ENCODE measurements at regions not wholly inside any gene's neighbourhood (a gene's known extent, or its start where the extent isn't known, plus 50 kb on each side); places are given as distances from the start of the nearest gene placed in this dataset.
"Not testable (repeated sequence)": the region's sequence is repeated elsewhere in the genome, so short reads cannot be mapped to it uniquely, and the experiment has no call there.

DNA sequence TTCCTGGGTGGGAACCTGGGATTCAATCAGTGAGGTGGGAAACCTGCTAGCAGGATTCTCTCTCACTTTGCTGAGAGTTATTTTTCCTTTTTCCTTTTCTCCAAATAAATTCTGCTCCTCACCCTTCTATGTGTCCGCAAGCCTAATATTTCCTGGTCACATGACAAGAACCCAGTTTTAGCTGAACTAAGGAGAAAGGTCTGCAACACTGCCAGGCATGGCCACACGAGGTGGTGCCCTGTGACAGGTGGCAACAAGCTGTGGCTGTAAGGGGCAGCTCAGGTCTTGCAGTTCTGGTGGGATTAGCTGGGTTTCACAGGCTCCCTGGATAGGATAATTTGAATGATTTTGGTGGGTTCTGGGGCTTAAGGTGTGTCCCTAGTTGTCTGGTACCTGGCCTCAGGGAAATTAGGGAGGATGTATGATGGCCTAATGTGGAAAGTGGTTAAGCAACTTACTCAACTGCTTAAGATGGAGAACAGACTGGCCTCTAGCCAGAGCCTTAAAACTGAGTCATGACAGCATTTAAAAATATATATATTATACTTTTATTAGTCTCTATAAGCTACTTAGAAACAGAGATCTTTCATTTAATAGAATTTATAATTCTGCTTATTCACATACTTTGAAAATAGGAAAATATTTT is 215.0 kb downstream of the IL15 start:
- no peak for DNase-seq (ENCODE audit: low spot score)

DNA sequence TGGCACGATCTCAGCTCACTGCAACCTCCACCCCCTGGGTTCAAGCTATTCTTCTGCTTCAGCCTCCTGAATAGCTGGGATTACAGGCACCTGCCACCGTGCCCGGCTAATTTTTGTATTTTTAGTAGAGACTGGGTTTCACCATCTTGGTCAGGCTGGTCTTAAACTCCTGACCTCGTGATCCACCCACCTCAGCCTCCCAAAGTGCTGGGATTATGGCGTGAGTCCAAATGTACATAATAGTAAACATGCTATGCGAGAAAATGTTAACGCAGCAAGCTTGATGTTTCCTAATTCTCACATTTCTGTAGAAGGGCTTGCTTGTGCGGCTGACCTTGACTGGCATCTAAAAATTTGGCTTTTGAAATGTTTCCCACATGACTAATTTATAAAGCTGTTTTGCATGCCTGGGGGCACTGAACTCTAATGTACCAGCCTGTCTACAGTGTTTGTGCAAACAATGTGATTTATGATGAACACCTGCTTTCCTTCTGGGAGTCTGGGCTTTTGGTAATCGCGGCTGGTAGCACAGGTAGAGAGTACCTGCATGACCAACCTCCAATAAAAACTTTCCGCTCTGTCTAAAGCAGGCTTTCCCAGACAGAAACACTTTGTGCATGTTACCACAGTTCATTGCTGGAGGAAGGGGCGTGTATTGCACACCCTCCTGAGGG is 216.8 kb downstream of the IL15 start:
- DNase-seq (ENCODE audit: low spot score) = no peak

DNA sequence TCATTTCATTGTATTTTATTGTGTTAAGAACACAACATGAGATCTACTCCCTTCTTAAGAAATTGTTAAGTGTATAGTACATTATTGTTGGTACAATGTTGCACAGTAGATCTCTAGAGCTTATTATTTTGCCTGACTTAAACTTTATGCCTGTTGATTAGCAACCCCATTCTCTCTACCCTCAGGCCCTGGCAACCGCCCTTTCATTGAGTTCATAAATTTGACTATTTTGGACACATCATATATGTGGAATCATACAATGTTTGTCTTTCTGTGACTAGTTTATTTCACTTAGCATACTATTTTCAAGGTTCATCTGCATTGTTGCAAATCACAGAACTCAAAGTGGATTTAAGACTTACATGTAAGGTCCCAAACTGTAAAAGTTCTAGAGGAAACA is 222.1 kb downstream of the IL15 start:
- DNase-seq (ENCODE audit: low spot score) = no peak

GRCh38 chr4:141860974-141861373 is 224.6 kb downstream of the IL15 start:
- DNase-seq (ENCODE audit: low spot score) = no peak

DNA sequence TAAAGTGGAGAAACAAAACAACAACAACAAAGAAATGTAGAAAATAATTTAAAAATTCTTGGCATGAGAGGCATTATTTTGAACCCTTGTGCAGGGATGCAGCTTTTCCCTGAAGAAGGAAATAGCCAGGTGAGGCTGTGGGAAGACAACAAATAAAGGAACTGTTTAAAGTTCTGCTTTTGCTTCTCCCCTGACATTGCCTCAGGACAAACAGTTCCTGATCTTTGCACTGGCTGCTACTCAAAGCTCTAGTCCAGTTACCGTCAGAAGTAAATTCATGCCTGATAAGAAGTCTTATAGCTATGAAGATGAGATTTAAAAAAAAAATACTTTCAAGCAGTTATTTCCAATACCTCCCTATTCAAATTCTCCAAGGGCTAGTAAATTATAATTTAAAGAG is 233.8 kb downstream of the IL15 start:
- DNase-seq (ENCODE audit: low spot score) = no peak

GRCh38 chr4:141871086-141871770 is 234.8 kb downstream of the IL15 start:
- DNase-seq (ENCODE audit: low spot score) = no peak

- DNase-seq (ENCODE audit: low spot score) = not testable (repeated sequence)
Observed at GRCh38 chr4:141882650-141883049, 246.3 kb downstream of the IL15 start.

DNA sequence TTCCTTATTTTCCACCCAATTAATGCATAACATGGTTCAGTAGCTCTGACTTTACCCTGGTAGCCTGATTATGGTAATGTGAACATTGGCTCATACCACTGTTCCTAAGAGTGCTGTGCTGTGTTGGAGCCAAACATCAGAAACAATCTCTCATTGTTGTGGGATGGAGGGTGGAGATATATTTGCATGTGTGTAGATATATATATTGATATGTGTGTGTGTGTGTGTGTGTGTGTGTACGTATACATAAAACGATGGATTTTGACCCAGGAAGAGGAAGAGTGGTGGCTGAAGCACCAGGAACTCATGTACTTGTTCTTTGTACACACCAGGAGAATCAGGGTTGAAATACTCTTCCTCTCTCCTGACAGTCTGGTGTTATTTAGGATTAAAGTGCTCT is 247.7 kb downstream of the IL15 start:
- no peak for DNase-seq (ENCODE audit: low spot score)

DNA sequence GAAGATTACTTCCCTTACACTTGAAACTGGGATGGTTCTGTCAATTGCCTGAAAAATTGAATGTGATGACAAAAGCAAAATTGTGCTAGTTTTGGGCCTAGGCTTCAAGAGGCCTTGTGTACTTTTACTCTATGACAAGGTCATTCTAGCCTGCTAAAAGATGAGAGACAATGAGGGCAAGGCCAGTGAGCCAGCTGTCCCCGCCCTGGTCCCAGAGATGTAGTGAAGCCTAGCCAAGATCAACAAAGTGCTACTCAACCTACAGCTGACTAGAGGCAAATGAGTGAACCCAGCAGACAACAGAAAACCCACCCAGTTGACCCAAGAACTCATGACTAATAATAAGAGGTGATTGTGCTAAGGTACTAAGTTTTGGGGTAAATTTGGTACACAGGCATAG is 248.7 kb downstream of the IL15 start:
- no peak for DNase-seq (ENCODE audit: low spot score)

GRCh38 chr4:141890279-141890678 is 253.9 kb downstream of the IL15 start:
- DNase-seq (ENCODE audit: low spot score) = peak; percentile 11

DNA sequence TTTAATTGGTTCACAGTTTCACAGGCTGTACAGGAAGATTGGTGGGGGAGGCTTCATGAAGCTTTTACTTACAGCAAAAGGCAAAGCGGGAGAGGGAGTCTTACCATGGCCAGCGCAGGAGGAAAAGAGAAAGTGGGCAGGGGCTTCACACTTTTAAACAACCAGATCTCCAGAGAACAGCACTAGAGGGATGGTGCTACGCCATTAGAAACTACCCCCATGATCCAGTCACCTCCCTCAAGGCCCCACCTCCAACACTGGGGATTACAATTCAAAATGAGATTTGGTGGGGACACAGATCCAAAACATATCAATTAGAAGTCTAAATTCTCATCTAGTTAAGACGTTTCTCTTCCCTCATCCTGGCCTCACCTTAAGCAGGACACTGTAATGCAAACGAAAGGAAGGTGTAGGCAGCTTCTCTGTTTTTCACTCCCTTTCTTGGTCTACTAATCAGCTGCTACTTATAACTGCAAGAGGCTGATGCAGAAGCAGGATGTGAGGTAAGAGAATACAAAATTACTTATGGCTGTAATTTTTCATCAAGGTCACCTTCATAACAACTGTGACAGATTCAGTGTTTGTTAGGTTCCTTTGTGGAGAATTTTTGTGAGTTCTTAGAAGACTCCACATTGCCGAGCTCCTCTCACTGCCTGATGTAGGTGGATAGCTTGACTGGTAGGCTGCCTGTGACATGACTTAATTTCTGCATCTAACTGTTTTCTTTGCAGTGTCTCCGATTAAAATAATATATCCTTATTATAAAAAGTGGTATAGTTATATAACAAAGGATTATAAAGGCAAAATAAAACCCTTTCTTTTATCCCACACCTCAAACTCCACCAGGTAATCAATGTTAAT is 255.1 kb downstream of the IL15 start:
- no peak for DNase-seq (ENCODE audit: low spot score)

- DNase-seq (ENCODE audit: low spot score) = no peak
Observed at GRCh38 chr4:141896687-141897086, 260.3 kb downstream of the IL15 start.

- DNase-seq (ENCODE audit: low spot score) = no peak
Observed at GRCh38 chr4:141898346-141898745, 262.0 kb downstream of the IL15 start.

DNA sequence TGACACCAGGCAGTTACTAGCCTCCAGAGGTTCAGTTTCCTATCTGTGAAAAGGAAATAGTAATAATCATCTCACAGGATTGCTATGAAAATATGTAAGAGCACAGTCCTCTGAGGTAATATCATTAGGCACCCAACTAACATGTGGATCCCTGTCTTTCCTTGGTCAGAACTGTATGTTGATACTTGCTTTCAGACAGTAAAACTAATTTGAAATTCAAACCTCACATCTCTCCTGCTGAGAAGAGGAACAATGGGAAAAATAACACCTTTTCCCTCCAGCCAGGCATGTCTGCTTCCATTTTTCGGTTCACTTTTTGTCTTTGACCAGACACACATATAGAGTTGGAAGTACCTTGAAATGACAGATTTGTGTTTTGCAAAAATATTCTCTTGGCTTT is 262.7 kb downstream of the IL15 start:
- DNase-seq (ENCODE audit: low spot score) = no peak

GRCh38 chr4:141899541-141899940 is 263.2 kb downstream of the IL15 start:
- peak; percentile 22 for DNase-seq (ENCODE audit: low spot score)

DNA sequence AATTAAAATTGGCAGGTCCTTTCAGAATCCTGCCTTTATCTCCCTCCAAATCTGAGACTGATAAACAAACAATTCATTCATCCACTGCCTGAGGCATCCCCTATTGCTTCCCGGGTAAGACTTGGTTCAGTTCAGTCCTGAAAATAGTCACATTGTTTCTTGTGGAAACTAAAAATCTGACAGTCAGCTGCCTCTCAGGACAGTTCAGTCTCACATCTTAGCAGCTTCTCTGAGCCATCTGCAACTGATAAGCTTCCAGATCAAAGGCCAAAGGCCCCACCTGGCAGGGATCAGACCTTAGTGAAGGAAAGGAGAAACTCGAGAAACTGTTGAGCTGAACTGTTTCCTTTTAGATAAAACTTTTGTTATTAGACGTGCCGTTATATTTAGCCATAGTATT is 264.5 kb downstream of the IL15 start:
- DNase-seq (ENCODE audit: low spot score) = no peak

GRCh38 chr4:141905751-141906150 is 269.4 kb downstream of the IL15 start:
- peak; percentile 82 for DNase-seq (ENCODE audit: low spot score)

DNA sequence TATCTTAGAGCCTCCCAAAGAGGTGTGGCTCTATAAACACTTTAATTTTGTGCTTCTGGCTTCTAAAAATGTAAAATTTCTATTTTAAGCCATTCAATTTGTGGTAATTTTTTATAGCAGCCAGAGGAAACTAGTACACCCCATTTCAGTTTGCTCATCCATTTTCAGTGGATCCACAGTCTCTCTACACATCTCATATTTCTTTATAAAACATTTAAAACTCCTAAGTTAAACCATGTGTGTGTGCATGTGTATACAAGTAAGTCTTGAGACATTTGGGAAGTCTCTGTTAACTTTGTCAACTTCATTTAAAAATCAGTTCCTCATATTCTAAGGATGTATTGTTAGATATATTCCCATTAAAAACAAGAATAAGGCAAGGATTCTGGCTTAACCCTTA is 273.2 kb downstream of the IL15 start:
- no peak for DNase-seq (ENCODE audit: low spot score)

DNA sequence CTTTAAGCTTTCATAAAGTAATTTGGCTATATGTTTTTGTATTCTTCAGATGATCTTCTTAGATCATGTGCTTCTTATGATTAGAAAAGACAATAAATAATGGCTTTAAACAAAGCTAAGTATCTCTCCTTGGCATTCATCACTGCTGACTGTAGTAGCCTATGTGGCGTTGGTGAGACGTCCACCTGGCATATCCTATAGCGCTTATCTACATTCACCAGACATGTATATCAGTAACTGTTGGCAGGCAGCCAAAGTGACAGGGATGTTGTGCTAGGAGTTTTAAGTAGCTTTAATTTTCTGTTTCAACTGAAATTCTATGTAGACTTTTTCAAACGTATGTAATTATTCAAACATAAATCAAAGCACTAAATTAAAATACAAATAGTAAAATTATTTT is 276.4 kb downstream of the IL15 start:
- no peak for DNase-seq (ENCODE audit: low spot score)

- DNase-seq (ENCODE audit: low spot score) = no peak
Observed at GRCh38 chr4:141913928-141914327, 277.5 kb downstream of the IL15 start.

DNA sequence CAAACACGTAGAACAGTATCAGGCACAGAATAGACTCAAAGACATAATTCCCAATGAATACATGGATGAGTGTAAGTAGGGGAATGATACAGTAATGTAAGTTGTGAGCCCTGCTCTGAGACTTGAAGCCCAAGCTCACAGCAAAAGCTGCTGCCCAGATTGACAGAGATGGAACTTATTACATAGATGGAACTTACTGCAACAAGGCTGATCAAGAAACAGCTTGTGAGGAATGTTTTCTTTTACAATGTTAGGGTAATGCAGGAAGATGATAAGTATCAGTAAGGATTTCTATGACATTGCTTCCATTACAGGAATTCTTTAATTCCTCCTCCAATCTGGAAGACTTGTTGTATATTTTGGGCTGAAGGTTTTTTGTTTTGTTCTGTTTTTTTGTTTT is 278.4 kb downstream of the IL15 start:
- DNase-seq (ENCODE audit: low spot score) = no peak

DNA sequence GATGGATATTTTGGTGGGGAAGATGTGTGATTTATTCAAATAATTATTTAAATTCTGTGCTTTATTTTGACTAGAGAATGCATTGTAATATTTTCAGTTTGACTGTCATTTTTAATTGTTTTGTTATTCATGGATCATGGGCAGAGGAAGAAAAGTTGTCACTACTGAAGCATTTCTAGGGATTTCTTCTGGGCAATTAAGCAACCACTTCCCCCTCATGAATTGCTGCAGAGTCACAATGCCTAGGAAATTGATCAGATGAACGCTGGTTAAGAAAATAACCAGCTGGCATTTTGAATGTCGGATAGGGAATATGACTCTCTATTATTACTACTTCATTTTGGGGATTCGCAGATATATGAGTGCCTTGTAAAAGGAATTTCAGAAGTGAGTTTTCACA is 283.3 kb downstream of the IL15 start:
- no peak for DNase-seq (ENCODE audit: low spot score)
